DMS153 (cell line): ENCODE measurements at regions not wholly inside any gene's neighbourhood (a gene's known extent, or its start where the extent isn't known, plus 50 kb on each side); places are given as distances from the start of the nearest gene placed in this dataset.

ENCODE experiments used
- DNase-seq: peaks from one replicate; lab custom pipeline; 2025; lab: John Stamatoyannopoulos, UW

- DNase-seq = no peak
Observed at GRCh38 chr10:2981361-2981801, 86.0 kb upstream of the PFKP start.

GRCh38 chr10:2980791-2981360 is 86.5 kb upstream of the PFKP start:
- DNase-seq = no peak

- no peak for DNase-seq
Observed at GRCh38 chr10:2980116-2980515, 87.2 kb upstream of the PFKP start.

- DNase-seq = no peak
Observed at GRCh38 chr10:2979306-2979705, 88.0 kb upstream of the PFKP start.

- DNase-seq = no peak
Observed at GRCh38 chr10:2978574-2979273, 88.6 kb upstream of the PFKP start.

- peak; percentile 62 for DNase-seq
Observed at GRCh38 chr10:2978111-2978510, 89.2 kb upstream of the PFKP start.

GRCh38 chr10:2974503-2975207 is 92.7 kb upstream of the PFKP start:
- DNase-seq = no peak

- no peak for DNase-seq
Observed at GRCh38 chr10:2974083-2974482, 93.3 kb upstream of the PFKP start.

- no peak for DNase-seq
Observed at GRCh38 chr10:2972810-2973209, 94.5 kb upstream of the PFKP start.

- no peak for DNase-seq
Observed at GRCh38 chr10:2972216-2972615, 95.1 kb upstream of the PFKP start.

GRCh38 chr10:2970190-2970823 is 97.0 kb upstream of the PFKP start:
- no peak for DNase-seq

GRCh38 chr10:2968401-2969058 is 98.8 kb upstream of the PFKP start:
- DNase-seq = no peak

GRCh38 chr10:2966134-2966533 is 101.2 kb upstream of the PFKP start:
- no peak for DNase-seq

GRCh38 chr10:2964632-2965296 is 102.6 kb upstream of the PFKP start:
- no peak for DNase-seq

GRCh38 chr10:2963889-2964631 is 103.3 kb upstream of the PFKP start:
- DNase-seq = no peak

- no peak for DNase-seq
Observed at GRCh38 chr10:2962194-2962593, 105.2 kb upstream of the PFKP start.

- DNase-seq = no peak
Observed at GRCh38 chr10:2958659-2959058, 108.7 kb upstream of the PFKP start.

- DNase-seq = no peak
Observed at GRCh38 chr10:2957785-2958184, 109.6 kb upstream of the PFKP start.

- no peak for DNase-seq
Observed at GRCh38 chr10:2955064-2955463, 112.3 kb upstream of the PFKP start.

GRCh38 chr10:2953495-2953894 is 113.9 kb upstream of the PFKP start:
- no peak for DNase-seq

- DNase-seq = no peak
Observed at GRCh38 chr10:2951235-2951835, 116.0 kb upstream of the PFKP start.
